PC-3 (cell line): ENCODE measurements at regions not wholly inside any gene's neighbourhood (a gene's known extent, or its start where the extent isn't known, plus 50 kb on each side); places are given as distances from the start of the nearest gene placed in this dataset.

Experiments used
- ATAC-seq: fragments of 200-7000 bp; cut with Tn5 transposase; 2 replicates; pipeline ENCODE4 v1.9.1; 2020; ENCODE audit warnings: mild to moderate bottlenecking, moderate library complexity
- BruUV-seq: library from RNA; stranded (reverse); fragments of 400-500 nt; replicated peaks from 2 replicates; lab custom pipeline; 2021; lab: Mats Ljungman, UMichigan
- CTCF ChIA-PET: fragments of 300-600 bp; sonication (Branson Sonifier 250); formaldehyde crosslinking; loops from one replicate; lab custom pipeline; 2022; ENCODE audit warnings: antibody characterized with exemption; lab: Charles Lee
- POLR2A ChIA-PET: fragments of 300-600 bp; sonication (Branson Sonifier 250); formaldehyde crosslinking; loops from one replicate; lab custom pipeline; 2022; ENCODE audit warnings: antibody characterized with exemption; ENCODE audit not compliant: unreplicated experiment; lab: Charles Lee
- DNase-seq: peaks from one replicate; pipeline ENCODE4 v3.0.0-alpha.2; 2015
- H2AFZ ChIP-seq: fragments of 300-600 bp; sonication (generic); 2 replicates; pipeline ENCODE4 v1.6.0; 2016; ENCODE audit warnings: antibody characterized with exemption, low read length
- H3F3A ChIP-seq: fragments of 300-600 bp; sonication (generic); one replicate; pipeline ENCODE4 v1.6.0; 2017; ENCODE audit warnings: antibody characterized with exemption, low read length, control low read depth, mild to moderate bottlenecking; ENCODE audit not compliant: unreplicated experiment
- H3K27ac ChIP-seq: fragments of 300-600 bp; sonication (generic); 2 replicates; pipeline ENCODE4 v1.5.1; 2016; ENCODE audit warnings: mild to moderate bottlenecking, low read length
- H3K27me3 ChIP-seq: fragments of 300-600 bp; sonication (generic); 2 replicates; pipeline ENCODE4 v1.6.1; 2016; ENCODE audit warnings: low read length, mixed read lengths
- H3K36me3 ChIP-seq: fragments of 300-600 bp; sonication (generic); 2 replicates; pipeline ENCODE4 v1.6.1; 2016; ENCODE audit warnings: low read depth, mixed run types, low read length, mixed read lengths
- H3K4me1 ChIP-seq: fragments of 300-600 bp; sonication (generic); 2 replicates; pipeline ENCODE4 v1.5.1; 2016; ENCODE audit warnings: low read length; ENCODE audit not compliant: insufficient read depth
- H3K4me2 ChIP-seq: fragments of 300-600 bp; sonication (generic); 2 replicates; pipeline ENCODE4 v1.6.0; 2016; ENCODE audit warnings: low read length
- H3K4me3 ChIP-seq: fragments of 300-600 bp; sonication (generic); 2 replicates; pipeline ENCODE4 v1.5.1; 2016; ENCODE audit warnings: mild to moderate bottlenecking, low read length, mixed read lengths
- H3K79me2 ChIP-seq: fragments of 300-600 bp; sonication (generic); 2 replicates; pipeline ENCODE4 v1.6.1; 2017; ENCODE audit warnings: low read length, mixed read lengths
- H3K9ac ChIP-seq: fragments of 300-600 bp; sonication (generic); 2 replicates; pipeline ENCODE4 v1.6.0; 2016; ENCODE audit warnings: mild to moderate bottlenecking, low read length
- H3K9me2 ChIP-seq: fragments of 300-600 bp; sonication (generic); replicated peaks from 2 replicates; pipeline ENCODE4 v1.6.1; 2016; ENCODE audit warnings: mixed run types, low read length, mixed read lengths
- H3K9me3 ChIP-seq: fragments of 300-600 bp; sonication (generic); 2 replicates; pipeline ENCODE4 v1.6.1; 2016; ENCODE audit warnings: low read length, mixed read lengths
- H4K20me1 ChIP-seq: fragments of 300-600 bp; sonication (generic); 2 replicates; pipeline ENCODE4 v1.6.1; 2016; ENCODE audit warnings: low read length, mixed read lengths
- CTCF ChIP-seq: fragments of 300-600 bp; sonication (generic); conservative IDR thresholded peaks from 2 replicates; pipeline ENCODE4 v1.5.1; 2017; ENCODE audit warnings: antibody characterized with exemption, low read depth, mild to moderate bottlenecking, low read length
- EZH2 ChIP-seq: fragments of 300-600 bp; sonication (generic); IDR thresholded peaks from one replicate; pipeline ENCODE4 v1.6.1; 2017; ENCODE audit warnings: antibody characterized with exemption, mild to moderate bottlenecking, low read length; ENCODE audit not compliant: unreplicated experiment
- EZH2phosphoT487 ChIP-seq: fragments of 300-600 bp; sonication (generic); IDR thresholded peaks from 2 replicates; pipeline ENCODE4 v1.6.1; 2018; ENCODE audit warnings: mild to moderate bottlenecking, antibody characterized with exemption, low read length, borderline replicate concordance
- intact Hi-C: fragments of 100-400 bp; cut with micrococcal nuclease; formaldehyde crosslinking; loops from 2 replicates; pipeline ENCODE4 v1.9.0; 2023

- peaks cover 4% of the 10 kb centered on the region for H3F3A ChIP-seq
- no peak overlapping the region for H3K9ac ChIP-seq
- H3K27me3 ChIP-seq = no peaks in the 10 kb centered on the region
- TF ChIP-seq CTCF (no peak), EZH2 (no peak), EZH2phosphoT487 (no peak)
- no peaks in the 10 kb centered on the region for H3K36me3 ChIP-seq
- POLR2A ChIA-PET = no interaction called here
- no peaks in the 10 kb centered on the region for H3K79me2 ChIP-seq
- no peak overlapping the region for H3K4me2 ChIP-seq
- CTCF ChIA-PET = no interaction called here
- DNase-seq (no peak), ATAC-seq (no peak)
- H4K20me1 ChIP-seq = no peaks in the 10 kb centered on the region
- H3K9me2 ChIP-seq = no peaks in the 10 kb centered on the region
- no peaks in the 10 kb centered on the region for H3K9me3 ChIP-seq
- H3K4me3 ChIP-seq = no peak overlapping the region
- H2AFZ ChIP-seq = no peak overlapping the region
- BruUV-seq = no TSS peak
- intact Hi-C loops = loop anchor here (5.0 kb wide), 2 partner anchors 216 to 281 kb away; no protein-coding TSS in a partner anchor
- H3K27ac ChIP-seq = no peak overlapping the region
- H3K4me1 ChIP-seq = peaks cover 14% of the 10 kb centered on the region
These were observed 559.2 kb downstream of the TNS1 start for GRCh38 chr2:217443601-217444000.

- H3K4me3 ChIP-seq = no peak overlapping the region
- H3K4me1 ChIP-seq = peaks cover 14% of the 10 kb centered on the region
- no peaks in the 10 kb centered on the region for H4K20me1 ChIP-seq
- no TSS peak for BruUV-seq
- no peak for DNase-seq
- H3K9me3 ChIP-seq = no peaks in the 10 kb centered on the region
- no peaks in the 10 kb centered on the region for H3K79me2 ChIP-seq
- intact Hi-C loops = loop anchor here (5.0 kb wide), 2 partner anchors 213 to 278 kb away; no protein-coding TSS in a partner anchor
- H3K27ac ChIP-seq = no peak overlapping the region
- H3K9me2 ChIP-seq = no peaks in the 10 kb centered on the region
- H3K9ac ChIP-seq = no peak overlapping the region
- H3F3A ChIP-seq = peaks cover 4% of the 10 kb centered on the region
- POLR2A ChIA-PET = no interaction called here
- H2AFZ ChIP-seq = no peak overlapping the region
- H3K36me3 ChIP-seq = no peaks in the 10 kb centered on the region
- TF ChIP-seq CTCF (no peak), EZH2phosphoT487 (no peak), EZH2 (no peak)
- H3K27me3 ChIP-seq = no peaks in the 10 kb centered on the region
- no peak overlapping the region for H3K4me2 ChIP-seq
- CTCF ChIA-PET = no interaction called here
- no peak for ATAC-seq
These were observed 562.8 kb downstream of the TNS1 start for GRCh38 chr2:217440000-217440399.

GRCh38 chr2:217438821-217439220 is 564.0 kb downstream of the TNS1 start:
- no peaks in the 10 kb centered on the region for H3K9me2 ChIP-seq
- H3K79me2 ChIP-seq = no peaks in the 10 kb centered on the region
- peaks cover 4% of the 10 kb centered on the region for H3F3A ChIP-seq
- no peaks in the 10 kb centered on the region for H4K20me1 ChIP-seq
- H3K27ac ChIP-seq = no peak overlapping the region
- no peaks in the 10 kb centered on the region for H3K36me3 ChIP-seq
- TF ChIP-seq CTCF (no peak), EZH2phosphoT487 (no peak), EZH2 (no peak)
- H3K4me2 ChIP-seq = no peak overlapping the region
- no peak overlapping the region for H3K9ac ChIP-seq
- no peak for DNase-seq
- no peaks in the 10 kb centered on the region for H3K27me3 ChIP-seq
- no TSS peak for BruUV-seq
- no peak overlapping the region for H3K4me3 ChIP-seq
- no peak for ATAC-seq
- H3K4me1 ChIP-seq = peaks cover 18% of the 10 kb centered on the region
- no peaks in the 10 kb centered on the region for H3K9me3 ChIP-seq
- intact Hi-C loops = no loop called here
- H2AFZ ChIP-seq = no peak overlapping the region
- ChIA-PET CTCF (no interaction called here), POLR2A (no interaction called here)
